HG03565 (cell line): ENCODE measurements at regions not wholly inside any gene's neighbourhood (a gene's known extent, or its start where the extent isn't known, plus 50 kb on each side); places are given as distances from the start of the nearest gene placed in this dataset.
A peak's percentile ranks its signal among the peaks of the same experiment; 100 is the strongest.

Source experiments
- ATAC-seq: cut with Tn5 transposase; IDR thresholded peaks from one replicate; pipeline ENCODE4 v1.9.1; 2021; ENCODE audit warnings: mild to moderate bottlenecking, moderate library complexity; ENCODE audit not compliant: unreplicated experiment

DNA sequence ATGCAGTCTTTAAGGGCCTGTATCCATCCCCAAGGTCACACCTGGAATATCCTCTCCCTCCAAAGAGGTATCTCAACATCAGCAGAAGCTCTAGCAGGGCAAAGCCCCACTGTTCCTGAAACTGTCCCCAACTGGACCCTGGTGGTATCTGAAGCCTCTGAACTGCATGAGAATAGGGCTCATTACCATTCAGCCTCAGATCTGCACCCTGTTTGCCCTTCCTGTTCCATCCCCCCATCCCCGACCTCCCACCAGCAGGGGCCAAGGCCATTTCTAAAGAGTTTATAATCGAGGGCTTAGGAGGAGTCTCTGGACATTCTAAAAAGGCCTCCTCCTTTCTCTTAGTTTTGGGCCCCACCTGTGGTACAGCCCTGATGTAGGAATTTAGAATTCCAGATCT, 74.0 kb upstream of the THY1 start:
- ATAC-seq, result no peak

DNA sequence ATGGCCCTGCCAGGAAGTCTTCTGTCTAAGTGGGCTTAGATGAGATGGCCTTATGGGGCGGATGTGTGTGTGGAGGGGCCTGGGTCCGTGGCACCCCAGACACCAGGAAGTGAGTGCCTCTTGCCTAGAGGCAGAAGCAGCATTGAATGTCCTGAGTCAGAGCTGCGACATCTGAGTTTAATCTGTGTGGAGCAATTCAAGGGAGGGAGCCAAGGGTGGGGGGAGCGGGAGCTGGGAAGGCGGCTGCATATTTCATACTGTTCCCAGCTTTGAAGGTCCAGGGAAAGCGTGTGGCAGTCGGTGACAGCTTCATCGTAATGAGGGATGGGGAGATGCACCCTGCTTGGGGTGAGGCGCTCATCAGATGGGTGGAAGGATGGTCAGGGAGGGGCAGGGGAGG, 73.5 kb upstream of the THY1 start:
- ATAC-seq, result no peak

DNA sequence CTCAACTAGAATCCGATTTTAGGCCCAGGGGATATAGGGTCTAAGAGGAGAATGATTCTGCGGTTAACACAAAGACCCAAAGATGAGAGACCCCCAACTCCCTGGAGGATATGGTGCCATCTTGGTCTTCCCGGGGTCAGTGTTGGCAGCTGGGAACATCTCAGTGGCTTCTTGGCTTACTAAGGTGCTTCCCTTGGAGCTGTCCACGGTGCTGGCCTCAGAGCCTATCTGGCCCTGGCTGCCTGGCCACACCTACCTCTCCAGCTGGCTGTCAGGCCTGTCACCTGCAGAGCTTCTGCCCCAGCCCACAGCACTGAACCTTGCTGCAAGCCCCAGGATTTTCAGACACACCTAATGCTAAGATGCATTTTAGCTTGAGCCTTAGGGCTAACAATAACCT, 70.7 kb upstream of the THY1 start:
- no peak for ATAC-seq

DNA sequence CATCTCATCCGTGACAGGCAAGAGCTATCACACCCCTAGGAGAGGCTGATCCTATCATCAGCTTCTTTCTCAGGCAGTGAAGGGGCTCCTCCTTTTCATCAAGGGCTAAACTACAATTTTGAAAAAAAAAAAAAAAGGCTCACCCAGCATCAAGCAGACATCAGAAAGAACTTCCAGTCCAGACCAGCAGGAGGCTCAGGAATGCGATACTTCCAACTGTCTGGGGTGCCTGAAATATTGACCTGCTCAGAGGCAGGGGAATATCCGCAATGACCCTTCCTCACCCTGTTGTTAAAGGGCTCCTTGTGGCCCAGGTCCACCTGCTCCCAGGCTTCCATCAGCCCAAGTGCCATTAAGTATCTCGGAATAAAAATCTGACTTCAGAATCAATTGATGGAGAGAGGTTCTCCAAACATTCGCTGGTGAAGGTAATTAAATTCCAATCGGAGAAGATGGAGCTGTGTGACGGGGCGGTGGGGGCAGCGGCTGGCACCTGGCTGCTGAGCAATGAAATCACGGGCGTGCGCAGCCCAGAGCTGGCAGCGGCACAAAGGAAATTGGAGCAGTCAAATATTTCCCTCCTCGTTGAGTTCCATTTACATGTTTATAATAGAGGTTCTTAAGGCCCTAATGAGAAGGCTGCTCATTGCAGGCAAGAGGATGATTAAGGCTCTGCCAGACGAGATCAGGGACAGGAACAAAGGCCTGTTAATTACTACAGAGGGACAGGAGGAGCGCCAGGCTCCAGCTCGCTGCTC, 69.0 kb upstream of the THY1 start:
- ATAC-seq, result no peak

DNA sequence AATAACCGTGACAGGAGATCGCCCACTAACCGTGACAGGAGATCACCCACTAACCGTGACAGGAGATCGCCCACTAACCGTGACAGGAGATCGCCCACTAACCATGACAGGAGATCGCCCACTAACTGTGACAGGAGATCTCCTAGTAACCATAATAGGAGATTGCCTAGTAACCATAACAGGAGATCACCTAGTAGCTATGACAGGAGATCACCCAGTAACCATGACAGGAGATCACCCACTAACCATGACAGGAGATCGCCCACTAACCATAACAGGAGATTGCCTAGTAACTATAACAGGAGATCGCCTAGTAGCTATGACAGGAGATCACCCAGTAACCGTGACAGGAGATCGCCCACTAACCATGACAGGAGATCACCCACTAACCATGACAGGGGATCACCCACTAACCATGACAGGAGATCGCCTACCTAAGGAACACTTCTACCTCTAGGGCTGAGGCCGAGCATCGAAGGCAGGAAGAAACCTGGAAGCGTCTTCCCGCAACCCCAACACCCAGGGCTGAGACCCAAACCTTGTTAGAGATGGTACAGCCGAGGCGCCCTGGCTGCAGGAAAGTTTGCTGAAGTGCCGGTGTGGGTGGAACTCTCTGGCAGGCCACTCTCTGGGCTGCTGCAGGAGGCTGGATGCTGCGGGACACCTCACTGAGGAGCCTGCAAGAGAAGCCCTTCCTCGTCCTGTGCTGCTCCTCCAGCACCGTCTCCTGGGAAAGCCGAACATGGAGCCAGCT, 67.5 kb upstream of the THY1 start:
- ATAC-seq, result no peak

DNA sequence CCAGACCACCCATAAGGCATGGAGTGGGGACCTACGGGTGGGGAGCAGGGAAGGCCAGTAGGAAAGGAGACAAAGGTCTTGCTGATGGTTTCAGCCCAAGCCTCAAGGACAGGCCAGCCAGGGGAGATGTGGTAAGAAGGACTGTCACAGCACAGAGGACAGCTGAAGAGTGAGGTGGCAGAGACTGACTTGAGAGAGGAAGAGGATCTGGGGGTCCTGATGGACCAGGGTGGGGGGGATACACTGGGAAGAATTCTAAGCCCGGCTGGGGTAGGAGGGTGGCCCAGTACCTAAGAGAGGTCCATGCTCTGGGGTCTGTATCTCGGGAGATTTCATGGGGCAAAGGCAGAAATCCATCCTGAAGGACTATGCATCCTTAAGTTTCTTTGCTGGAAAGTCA, 66.1 kb upstream of the THY1 start:
- ATAC-seq, result no peak

DNA sequence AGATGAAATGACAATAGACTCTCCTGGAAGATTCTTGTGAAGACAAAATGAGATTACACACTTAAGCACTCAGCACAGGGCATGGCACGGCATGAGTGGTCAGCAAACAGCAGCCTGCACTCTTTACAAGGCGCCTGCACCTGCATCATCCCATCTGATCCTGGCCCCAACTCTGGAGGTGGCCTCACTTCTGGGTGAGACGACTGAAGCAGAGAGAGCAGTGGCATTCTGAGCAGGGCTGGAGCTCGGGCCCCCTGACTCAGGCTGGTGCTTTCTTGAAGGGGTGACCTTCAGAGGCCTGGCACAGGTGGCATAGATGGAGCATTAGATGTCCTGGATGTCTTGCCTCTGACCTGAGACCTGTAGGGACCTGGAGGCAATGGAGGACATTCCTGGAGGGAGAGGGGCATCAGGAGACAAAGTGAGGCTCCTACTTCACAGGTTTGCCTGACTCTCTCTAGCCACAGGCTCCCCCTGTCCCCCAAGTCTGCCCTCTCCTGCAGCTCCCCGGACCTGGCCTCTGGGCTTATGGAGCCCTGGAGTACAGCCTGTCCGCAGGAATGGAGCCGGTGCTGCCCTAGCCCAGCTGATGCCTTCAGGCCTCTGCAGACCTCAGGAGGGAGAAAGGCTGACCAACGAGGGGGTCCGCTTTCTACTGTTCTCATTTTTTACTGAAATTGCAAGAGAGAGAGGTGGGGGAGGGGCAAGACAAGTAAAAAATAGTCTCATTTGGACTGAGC, 65.5 kb upstream of the THY1 start:
- ATAC-seq, result no peak

DNA sequence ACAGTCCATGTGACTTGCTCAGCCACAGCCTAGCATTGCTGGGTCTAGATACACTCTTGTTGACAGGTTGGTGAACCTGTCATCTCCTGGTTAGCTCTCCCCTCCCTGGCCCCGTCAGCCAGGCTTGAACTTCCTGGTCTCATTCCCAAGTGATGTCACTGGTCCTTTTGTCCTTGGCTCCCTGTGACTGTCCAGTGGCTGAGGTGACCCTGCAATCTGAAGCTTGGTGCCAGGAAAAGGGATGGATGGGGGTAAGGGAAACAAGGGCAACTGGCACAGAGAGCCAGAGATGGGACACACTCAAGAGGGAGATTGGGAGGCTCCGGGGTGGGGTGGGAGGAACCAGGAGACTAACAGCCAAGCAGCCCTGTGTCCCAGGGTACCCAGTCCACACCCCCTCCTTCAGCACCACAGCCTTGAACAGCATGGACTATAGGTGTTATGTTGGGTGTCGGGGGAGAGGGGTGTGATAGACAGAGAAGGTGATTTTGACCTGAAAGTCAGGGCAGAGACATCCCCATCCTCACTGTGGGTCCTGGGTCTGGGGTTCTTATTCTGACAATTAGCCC, 63.8 kb upstream of the THY1 start:
- ATAC-seq, result no peak

DNA sequence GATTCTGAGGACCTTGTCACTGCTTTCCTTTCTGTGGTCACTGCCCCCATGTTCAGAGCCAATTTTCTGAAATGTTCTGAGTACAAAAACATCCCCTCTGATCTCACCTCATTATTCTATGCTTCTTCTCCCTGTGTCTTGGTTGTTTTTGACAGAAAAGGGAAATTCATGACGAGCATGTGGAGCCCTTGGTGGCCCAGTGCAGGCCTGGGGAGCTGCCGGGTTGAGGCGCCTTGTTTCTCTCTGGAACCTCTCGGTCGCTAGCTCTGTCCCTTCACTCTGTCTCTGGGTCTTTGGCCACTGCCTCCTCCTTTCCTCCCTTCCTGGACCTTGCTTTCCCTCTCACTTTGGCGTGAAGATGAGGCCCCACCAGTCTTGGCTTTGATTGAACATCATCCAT, 63.0 kb upstream of the THY1 start:
- ATAC-seq, result no peak

DNA sequence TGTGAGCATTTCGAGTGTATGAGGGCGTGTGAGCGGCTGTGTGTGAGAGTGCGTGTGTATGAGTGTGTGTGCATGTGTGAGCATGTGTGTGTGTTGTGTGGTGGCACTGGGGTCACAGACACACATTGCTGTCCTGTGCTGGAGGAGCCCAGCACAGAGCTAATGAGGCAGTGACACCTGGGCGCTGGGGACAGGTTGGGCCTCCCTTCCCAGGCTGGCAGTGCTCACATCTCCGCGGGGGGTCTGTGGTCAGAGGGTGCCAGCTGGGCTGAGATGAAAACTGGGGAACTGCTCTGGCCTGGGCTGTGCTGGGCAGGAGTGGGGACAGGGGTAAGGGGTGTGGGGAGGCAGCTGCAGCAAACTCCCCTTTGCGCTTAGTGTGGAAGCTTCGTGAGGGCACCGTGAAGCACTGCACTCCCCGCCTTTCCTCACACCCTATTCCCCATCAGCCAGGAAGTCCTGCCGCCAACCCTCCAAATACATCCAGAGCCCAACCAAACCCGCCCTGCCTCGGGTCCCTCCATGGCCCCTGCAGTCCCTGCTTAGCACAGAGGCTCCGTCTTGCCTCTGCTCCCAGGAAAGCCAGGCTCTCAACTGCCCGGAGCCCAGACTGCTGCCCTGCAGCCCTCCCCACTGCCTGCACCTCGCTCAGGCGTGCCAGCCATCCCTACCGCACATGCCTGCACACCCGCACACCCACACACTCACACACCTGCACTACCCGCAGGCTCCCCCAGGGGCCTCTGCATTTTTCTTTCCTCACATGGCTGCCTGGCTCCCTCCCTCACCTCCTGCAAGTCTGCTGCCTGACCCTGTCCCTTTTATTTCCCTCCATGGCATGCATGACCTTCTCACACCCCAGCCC, 62.0 kb upstream of the THY1 start:
- no peak for ATAC-seq

DNA sequence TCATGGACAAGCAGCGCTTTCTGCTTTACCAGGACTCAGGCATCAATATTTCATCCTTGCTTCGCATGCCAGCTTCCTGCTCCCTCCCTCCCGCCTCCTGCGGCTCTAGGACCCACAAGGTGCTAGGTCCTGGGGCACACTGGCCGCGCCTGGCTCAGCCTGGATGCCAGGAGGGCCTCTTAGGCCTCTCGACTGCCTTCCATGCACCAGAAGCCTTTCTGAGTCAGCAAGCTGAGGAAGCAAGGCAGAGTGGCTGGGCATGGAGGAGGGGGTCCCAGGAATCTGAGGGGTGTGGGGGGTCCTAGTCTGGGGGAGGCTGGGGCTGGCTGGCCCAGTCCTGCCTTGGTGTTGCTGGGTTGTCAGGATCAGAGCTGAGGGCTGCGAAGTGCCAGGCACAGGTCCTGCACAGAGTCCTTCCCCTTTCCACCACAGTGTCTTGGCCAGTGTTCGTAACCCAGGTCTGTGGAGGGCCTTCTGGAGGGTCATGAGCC, 61.0 kb upstream of the THY1 start:
- no peak for ATAC-seq

DNA sequence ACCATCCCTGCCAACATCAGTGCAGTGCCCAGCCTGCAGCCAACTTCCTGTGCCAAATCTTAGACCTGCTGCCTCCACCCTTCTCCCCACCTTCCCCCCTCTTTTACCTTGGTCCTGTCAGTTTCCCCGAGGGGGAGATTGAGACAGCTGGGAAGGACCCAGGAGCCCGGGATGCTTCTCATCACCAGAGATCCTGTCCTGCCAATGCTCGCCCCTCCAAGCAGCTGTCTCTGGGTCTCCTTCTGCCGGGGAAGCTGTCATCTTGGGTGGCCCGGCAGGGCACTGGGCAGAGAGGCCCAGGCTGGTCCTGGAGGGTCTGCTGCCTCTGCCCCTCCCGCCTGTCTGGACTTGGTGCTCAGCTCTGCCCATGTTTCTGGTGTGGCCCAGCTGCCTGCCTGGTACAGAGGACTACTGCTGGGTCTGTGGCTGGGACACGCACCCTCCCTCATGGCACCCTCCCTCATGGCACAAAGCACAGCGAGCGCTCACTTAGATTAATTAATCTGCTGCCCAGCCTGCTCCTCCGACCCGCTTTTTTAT, 60.4 kb upstream of the THY1 start:
- no peak for ATAC-seq

DNA sequence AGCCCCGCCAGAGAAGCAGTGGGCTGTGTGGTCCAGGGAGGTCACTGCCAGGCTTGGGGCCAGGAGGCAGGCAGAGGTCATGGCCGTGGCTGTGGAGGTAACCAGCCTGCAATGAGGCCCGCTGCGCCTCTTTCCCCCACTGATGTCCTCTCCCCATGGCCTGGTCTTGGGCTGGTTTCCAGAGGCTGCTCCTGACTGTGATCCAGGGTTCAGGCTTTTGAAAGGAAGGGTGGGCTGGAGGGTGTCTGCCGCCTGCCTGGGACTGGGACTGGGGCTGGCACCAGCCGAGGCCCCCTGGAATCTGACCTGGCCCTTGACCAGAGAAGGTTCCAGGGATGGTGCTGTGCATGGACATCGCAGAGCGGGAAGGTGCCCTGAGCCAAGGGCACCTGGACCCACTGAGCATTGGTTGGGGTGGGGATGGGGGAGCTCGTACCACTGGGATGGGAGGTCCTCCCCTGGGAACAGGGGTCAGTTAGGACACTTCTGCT, 59.6 kb upstream of the THY1 start:
- no peak for ATAC-seq

DNA sequence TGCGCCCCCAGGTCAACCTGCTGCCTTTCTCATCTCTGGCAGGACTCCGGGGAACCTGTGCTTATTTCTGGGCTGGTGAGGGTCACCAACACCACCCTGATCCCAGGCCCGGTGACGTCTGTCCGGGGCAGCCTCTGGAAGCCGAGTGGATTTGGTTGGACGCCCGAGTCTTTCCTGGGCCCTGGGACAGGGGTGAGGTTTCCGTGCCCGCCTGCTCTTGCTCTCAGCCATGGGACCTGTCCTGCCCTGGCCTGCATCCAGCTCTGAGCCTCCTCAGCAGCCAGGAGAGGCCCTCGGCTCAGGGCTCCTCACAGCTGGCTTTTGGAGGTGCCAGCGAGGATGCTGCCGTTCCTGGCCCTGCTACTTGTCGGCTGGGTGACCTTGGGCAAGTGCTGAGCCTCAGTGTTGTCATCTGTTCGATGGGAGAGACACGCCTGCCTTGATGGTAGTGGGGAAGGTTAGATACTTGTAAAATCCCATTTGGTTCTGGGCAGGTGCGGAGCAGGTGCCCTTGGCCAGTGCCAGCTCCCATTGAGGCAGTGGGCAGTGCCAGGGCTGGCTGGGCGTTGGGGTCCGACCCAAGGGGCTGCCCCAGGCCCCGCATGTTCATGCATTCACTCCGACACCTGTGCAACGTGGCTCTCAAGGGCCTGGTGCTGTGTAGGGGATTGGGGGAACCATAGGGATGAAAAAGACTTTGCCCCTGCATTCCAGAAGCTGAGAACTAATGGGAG, 58.9 kb upstream of the THY1 start:
- ATAC-seq, result no peak

DNA sequence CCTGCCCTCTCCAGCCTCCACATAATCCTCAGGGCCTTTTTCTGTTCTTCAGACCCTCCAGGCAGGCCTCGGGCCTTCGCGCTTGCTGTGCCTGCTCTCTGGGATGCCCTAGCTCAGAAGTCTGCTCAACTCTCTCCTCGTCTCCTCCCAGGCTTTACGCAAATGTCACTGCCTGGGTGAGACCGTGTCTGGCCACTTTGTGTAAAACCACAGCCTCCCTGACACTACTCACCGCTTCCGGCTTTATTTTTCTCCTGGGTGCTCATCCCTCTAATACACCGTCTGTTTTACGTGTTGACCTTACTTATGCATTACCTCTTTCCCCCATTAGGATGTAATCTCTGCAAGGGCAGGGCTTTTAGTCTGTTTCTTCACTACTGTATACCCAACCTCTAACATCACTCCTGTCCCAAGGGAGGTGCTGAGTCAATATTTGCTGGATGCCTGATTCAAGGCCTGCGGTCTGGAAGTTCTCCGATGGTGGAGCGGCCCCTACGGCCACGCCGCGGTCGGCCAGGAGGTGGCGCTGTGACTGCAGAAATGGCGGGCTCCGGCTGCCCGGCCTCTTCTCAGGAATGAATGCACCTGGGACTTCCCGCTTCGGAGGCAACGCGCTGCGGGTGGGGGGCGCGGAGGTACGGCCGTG, 58.2 kb upstream of the THY1 start:
- peak; percentile 48 for ATAC-seq

DNA sequence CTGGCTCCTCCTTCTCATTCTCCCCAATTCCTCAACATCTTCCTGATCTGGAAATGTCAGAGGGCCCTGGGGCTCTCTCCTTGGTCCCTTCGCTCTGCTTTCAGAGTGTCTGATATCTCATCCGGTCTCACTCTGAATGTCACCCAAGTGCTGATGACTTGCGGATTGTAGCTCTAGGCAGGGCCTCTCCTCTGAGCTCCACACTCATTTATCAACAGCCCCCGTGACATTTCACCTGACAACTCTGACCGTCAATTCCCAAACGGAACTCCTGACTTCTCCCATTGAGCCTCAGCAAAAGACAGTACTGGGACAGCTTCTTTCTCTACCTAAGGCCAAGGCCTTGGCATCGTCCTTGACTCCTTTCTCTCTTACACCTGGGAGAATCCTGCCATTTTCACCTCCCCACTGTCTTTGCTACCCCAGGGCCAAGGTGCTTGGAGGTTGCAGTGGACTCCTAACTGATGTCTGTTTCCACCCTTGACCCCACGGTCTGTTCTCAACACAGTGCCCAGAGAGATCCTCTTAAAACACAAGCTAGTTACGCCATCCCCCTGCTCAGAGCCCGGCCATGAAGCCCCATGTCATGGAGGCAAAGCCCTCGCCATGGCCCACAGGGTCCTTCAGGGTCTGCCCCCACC, 57.5 kb upstream of the THY1 start:
- no peak for ATAC-seq

DNA sequence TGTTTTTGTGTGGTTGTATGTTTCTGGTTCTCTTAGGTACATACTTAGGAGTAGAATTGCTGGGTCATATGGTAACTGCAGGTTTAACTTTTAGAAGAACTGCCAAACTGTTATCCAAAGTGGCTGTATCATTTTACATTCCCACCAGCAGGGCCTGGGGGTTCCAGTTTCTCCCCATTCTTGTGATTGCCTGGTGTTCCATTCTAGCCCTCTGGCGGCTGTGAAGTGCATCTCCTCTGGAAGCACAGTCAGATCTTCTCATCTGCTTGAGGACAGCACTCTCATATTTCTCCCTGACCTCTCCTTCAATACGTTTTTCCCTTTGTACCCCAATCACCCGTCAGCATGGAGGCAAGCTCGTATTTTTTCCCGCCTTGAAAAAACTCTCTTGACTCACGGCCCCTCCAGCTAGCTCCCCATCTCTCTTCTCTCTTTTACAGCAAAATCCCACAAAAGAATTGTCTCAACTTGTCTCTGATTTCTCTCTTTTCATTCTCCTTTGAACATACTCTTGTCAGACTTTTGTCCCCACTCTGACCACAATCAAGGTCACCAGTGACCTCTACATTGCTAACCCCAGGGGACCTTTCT, 56.8 kb upstream of the THY1 start:
- no peak for ATAC-seq

DNA sequence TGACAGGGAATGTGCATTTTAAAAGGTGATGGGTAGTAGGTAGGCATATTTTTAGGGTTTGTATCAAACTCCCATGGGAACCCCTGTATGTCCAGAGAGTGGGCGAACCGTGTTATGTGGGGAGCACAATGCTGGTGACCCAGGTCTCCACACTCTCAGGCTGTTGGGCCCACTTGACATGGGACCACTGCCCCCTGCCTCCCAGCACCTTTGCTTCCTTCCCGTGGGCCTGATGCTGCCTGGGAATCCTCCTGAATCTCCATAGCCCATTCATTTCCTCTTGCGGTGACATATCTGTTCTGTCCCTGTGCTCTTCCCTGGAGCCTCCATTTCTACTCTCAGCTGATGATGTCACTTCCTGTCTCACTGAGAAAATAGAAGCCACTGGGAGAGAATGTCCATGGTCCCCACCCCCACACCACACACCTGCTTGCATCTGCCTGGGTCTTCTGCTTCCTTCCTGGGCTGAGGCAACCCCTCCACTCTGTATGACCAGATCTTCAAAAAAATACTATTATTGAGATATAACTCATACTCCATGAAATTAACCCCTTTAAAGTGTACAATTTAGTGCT, 55.8 kb upstream of the THY1 start:
- ATAC-seq, result no peak
